ENCODE measurements at regions not wholly inside any gene's neighbourhood (a gene's known extent, or its start where the extent isn't known, plus 50 kb on each side); places are given as distances from the start of the nearest gene placed in this dataset.

DNA sequence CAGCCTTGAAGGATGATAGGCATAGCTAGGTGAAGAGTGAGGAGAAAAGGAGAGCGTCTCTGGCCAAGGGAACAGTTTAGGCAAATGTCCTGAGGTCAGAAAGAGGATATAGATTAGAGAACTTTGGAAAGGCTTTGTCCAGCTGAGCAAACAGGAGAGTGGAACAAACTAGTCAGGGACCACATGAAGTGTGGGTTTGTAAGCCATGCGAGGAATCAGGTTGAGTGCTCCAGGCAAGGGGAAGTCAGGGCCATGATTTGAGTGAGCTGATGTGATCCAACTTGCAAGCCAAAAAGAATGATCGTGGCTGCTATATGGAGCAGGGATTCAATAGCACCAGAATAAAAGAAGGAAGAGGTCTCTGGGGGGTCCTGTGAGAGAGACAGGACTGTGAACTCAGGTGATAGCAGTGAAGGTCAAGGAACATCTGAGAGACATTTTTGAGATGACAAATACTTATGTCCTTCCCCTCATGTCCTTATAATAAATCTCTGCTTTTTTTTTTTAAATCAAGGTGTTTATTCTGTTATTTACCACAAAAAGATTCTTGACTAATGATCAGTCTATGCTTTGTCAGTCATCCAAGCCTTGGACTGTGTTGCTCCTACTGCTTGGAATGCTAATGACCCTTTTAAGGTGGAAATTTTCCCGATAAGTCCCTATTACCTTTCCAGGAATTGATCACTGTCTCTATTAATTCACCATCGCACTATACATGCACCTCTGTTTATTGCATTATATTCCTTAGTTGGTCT lies 472.6 kb downstream of the TXNL1 start:
- DNase-seq = no peak

DNA sequence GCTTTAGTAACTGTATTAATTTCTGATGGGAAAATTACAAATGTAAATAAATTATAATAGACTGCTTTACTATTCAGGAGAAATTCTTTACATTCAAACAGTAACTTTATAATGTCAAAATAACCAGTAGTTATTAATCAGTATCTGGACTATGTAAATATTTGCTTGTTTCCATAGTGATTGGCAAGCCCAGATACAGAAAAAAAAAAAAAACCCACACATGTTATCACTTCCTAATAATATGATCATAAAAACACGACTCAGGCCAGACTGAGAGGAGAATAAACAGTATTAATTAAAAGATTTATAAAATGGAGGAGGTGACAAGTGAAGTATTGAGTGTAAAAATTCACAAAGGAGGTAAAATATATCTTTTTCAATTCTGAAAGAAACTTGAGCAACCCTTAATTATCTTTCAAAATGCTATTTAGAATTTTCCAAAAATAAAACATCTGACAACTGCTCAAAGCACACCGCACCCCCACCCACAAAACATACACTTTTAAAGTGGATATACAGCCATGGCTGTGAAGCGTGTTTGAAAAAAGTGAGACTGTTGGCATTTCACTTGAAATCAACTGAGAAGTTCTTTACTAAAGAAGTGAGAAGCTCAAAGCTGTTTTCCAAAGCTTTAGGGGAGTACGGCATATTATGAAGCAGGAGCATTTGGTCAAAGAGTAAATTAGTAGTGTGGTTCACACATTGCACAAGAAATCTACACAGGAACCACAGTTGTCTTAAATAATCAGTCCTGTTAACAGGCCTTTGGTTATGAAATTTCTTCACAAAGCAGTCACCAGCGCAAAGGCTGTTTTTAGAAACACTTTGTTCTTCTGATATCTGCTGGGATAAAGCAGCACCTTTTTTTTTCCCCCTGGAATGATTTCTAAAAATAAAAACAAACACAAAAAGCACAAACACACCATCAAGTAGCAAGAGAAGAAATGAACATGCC lies 475.8 kb downstream of the TXNL1 start:
- no peak for DNase-seq

DNA sequence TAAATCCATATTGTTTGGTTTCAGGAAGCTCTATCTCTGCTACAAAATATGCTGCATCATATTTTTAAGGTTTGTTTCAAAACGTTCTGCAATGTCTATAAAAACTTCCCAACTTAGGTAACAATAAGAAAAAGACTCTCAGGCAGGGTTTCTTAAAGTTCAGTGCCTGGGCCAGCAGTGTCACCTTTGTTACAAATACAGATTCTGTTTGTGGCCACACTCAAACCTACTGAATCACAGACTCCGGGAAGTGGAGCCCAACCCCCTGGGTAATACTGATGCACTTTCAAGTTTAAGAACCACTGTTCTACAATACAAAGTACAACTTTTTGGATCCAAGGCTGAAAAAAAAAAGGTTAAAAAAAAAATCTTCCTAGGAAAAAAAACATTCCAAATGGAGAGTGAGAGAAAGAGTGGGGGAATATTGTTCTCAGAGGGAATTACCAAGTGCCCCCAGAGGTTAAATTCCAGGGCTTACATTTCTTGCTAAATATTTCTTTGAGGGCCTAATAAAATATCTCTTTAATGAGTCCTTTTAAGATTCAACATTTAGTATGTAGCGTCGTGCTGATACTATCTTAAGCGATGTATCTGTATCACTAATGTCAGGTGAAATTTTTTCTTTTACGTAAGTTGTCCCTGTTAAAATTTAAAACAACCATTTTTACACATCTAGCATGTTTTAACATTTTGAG lies 476.7 kb downstream of the TXNL1 start:
- DNase-seq = no peak

DNA sequence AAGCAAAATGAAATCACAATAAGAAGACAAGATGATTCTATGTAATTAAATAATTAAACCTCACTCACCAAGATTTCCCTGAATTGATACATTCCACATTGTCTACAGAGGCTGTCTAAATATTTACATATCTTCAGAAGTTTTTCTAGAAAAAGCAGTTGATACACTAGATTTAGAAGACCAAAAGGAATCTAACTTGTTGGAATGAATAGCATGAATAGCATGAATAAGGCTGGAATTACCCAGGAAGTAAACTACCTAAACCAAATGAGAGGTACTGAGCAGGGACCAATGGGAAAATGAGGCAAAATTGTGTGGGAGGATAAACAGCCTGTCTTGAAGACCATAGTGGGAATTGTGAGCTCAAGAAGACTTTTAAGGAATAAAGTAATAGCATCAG lies 479.7 kb downstream of the TXNL1 start:
- no peak for DNase-seq

DNA sequence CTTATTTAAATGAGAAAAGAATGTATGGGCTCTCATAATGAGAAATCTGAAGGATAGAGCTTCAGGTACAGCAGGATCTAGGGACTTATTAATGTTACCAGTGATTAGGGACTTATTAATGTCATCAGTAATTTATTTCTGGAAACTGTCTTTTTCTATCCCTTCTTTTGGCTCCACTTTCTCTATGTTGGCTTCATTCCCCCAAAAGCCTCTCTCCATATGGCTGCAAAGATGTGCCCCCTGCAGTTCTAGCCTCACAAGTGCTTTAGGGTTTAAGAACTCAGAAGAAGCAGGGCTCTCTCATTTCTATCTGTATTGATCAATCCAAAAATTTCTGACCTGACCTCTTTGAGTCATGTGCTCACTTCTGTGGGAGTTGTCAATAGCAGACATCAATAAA lies 480.9 kb downstream of the TXNL1 start:
- no peak for DNase-seq

DNA sequence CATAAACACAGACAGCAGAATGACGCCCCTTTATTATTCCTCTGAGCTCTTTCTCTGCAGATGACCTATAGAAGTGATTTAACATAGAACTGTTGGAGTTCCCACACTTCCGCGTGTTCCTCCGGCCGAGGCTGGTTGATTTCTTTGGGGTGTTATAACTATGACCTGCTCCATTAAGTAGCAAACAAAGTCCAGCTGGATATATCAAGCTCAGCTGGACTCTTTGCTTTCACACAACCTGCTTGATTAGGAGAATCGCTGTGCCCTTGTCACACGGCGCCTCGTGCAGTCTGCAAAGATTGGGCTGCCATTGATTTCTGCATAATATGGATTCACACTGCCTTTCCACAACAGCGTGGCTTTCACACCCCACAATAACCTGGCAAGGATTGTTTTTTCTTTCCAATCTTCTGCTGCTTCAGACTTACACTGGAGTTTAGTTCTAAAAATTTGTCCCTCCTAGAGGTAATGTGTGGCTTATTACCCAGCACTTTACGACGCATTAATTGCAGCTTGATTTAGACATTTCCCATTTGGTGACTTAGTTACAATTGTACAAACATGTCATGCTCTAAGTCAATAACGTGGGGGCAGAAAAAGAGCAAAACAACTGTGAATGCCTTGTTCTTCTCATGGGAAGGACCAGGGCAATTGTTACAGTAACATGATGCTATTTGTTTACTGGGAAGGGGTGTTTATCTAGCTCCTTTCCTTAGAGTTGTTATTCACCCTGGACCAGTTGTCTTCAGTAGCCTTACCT lies 485.7 kb downstream of the TXNL1 start:
- DNase-seq = no peak

DNA sequence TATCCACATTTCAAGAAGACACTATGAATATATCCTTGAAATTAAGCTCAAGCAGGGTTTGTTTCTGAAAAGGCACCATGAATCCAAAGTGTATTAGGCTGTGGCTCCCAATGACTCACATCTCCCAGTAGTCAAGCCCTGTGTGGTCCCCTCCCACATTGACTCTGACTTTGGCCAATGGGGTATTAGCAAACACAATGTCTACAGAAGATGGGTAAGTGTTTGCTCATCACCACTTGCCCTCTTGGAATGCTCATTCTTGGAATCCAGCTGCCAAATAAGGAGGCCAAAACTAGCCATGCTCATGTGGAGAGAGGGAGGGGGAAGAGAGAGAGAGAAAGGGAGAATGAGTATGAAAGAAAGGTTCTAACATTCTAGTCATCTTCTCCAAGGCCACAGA lies 490.0 kb downstream of the TXNL1 start:
- DNase-seq = no peak

DNA sequence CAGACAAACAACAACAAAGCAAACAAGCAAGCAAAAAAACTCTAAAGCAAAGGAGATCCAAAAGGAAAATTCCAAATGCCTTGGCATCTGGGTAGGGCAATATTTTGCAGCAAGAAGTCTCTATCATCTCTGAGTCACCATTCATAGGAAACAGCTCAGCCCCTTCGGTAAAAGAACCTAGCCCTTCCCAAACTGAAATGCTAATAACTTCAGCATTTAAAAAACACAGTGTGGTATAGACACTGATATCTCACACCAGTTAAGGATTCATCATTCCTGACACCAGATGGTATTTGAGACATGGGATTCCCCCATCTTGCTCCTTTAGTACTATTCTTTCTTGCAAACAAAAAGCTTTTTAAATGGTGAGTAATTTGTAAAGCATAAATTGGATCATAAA lies 491.8 kb downstream of the TXNL1 start:
- DNase-seq = no peak

DNA sequence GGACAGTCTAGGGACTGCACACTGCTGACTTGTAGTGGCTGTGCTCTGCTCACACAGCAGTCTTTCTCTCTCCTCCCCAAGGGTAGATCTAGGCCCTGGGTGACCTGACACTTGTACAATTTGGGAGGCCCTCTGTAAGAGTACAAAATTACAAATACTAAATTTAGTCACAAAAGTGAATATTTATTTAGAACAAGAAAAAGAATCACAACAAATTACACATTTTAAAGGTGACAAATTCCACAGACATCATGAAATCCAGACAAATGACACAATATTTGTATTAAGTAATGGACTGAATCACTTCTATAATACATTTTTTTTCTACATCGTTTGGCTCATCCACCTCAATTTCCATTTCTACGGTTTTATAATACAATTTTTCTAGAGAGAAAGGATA lies 496.4 kb downstream of the TXNL1 start:
- no peak for DNase-seq

DNA sequence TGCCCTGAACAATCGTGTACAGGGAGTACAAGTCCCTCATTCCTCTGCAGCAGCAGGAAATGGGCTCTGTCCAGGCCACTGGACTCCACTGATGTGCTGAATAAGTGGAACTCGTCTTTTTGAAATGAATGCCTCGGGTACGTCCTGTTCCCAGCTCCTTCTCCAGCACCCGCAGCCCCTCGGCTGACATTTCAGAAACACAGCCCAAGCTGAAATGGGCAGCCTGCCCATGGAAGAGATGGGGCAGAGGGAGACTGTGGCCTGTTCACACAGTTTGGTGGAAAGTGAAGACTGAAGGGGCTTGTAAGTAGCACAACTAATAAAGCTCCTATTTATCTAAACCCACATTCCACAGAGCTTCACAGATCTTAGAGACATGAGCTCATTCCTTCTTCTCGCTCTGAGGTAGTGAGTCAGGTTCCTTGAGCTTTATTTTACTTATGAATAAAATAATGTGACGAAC lies 498.6 kb downstream of the TXNL1 start:
- DNase-seq = no peak

DNA sequence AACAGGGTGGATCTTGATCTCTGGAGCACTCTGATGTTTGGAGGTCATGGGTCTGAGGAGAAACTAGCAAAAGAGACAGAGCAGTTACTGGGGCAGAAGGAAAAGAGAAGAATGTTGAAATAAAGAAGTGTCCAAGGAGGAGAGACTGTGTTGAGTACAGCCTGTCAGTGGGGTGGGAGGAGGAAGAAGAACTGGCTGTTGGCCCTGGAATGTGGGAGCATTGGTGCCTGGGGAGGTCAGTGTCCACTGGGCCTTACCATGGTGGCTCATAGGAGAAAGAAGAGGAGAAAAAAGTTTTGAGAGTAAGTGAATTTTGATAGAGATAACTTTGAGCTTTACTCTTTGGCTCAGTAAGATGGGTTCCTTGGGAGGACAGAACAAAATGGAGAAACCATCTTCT lies 499.0 kb downstream of the TXNL1 start:
- DNase-seq = no peak

DNA sequence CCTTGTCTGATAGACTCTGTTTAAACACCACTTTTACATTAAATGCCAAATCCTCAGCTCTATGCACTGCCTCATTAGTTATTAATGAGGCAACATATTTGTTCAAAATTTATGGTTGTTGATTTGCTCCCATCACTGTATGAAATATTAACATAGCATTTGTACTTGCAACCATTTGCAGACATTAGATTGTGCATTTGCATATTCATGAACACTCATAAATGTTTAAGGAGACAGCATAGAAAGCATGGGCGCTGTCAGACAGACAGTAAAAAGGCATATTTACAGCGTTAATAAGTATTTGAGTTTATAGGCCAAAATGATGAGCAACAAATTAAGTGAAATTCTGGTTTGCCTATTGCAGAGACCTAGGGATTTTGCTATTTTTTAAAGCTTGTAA lies 502.3 kb downstream of the TXNL1 start:
- DNase-seq = no peak

DNA sequence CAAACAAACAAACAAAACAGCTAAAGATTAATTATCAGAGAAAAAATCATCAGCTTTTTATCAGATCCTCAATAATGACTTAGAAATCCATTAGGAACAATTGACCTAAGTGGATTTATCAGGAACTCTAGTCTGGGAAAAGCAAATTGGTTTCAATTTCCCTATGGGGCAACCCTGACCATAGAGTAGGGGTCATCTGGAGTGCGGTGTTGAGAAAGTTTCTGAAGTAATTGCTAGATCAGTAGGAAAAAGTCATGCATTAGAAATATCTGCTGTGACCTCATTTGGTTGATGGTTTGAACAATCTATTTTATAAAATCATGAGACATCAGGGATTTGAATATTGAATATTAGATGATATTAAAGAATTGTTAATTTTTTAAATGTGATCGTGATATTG lies 507.9 kb downstream of the TXNL1 start:
- no peak for DNase-seq

DNA sequence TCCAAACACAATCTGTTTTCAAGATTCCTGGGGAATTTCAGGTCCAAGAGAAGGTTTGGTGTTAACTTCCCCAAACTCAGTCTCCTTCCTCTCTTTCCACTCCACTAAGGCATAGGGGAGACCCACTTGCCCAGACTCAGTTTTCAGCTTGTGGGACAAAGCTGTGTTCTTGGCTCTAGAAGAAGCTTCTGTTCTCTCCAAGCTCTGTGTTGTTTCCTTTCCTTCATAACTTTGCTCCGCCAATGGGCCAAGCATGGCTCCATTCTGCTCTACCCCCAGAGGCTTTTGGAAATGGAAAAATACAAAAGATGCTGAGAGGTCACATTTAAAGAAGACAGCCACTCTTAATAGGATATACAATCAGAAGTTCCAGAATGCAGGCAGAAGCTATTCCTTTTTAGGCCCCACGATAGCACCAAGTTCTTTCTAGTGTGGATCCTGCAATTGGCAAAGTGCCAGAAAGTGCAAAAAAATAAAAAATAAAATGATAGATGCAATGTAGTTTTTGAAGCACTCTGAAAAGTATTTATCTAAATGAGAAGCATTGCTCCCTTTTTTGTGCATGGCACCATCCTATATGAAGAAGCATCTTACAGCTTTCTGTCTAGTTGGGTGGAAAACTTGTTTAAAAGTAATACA lies 510.1 kb downstream of the TXNL1 start:
- no peak for DNase-seq

DNA sequence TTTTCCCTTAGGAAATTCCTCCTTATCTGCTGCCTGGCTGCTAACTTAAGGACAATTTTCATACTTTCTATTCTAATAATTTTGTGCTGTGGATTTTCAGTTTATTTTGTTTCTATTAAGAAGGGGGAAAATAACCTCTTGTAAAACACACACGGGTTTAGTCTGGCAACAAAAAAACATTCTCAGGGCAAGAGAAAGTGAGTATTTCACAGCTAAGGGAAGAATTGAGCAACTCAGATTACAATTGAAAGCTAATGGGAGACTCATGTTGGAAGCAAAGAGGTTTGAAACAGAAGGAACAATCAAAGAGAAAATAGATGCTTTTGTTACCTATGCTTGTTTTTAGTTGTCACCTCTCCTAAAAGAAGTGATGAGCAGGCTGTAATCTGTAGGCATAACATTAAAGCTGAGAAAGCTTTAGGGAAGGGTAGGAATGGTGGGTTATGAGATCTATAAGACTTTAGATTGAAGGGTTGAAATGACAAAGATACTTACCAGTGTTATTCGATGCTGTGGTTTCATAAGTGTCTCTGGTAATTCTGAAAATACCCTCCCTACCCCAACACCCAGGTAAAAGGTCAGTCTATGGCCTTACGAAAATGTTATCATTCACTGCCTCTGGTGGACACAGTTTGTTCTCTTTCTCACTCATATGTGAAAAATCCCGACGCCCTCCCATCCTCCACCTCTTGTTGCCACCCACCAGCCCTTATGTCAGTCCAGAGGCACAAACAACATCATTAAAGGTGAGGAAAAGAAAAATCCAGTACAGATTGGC lies 510.9 kb downstream of the TXNL1 start:
- DNase-seq = no peak

DNA sequence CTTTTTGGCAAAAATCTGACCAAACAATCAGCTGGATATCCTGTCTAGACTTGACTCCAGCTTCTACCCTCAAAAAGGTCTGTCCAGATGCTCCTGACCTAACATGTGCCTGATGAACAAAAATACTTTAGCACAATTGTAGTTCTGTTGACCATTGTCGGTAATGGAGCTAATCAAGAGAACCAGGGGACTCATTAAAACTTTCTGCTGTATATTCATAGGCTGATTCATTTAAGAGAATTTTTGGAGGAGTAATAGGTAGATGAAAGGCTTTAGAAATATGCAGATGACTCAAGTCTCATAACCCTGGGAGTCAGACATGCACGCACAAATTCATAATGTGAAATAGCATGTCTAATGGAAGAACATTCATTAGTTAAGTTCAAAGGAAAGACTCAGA lies 514.2 kb downstream of the TXNL1 start:
- no peak for DNase-seq

DNA sequence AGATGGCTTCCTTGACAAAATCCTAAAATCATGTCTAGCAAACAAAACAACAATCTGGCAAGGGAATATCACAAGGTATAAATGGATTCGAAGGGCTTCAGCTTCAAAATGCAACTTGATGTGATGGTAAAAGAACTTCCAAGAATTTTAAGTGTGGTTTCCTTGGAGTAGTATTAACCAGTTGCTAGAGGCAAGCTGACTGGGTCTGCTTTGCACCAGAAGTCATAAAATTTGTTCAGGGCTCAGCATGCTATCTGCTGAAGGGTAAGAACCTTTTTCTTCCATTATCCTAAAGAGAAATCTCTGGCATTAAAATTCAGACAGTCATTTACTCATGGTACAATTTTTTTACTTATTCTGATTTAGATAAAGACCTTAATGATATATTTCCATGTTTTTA lies 516.7 kb downstream of the TXNL1 start:
- no peak for DNase-seq

DNA sequence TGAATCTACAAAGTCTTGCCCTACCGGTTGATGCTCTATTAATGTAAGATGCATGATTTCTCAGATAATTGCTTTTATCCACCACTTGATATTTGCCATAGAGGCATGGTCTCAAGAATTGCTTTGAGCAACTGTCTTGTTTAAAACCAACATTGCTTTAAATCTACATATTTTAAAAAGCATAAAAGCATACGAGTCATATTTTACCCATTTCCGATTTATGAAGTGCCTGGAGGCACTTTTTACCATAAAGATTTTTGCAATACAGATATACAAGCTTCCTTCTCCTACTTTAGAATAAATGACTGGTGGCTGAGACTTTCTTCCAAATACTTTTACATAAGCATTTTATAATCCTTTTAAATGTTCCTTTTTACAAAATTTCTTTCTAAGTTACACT lies 517.6 kb downstream of the TXNL1 start:
- DNase-seq = no peak

DNA sequence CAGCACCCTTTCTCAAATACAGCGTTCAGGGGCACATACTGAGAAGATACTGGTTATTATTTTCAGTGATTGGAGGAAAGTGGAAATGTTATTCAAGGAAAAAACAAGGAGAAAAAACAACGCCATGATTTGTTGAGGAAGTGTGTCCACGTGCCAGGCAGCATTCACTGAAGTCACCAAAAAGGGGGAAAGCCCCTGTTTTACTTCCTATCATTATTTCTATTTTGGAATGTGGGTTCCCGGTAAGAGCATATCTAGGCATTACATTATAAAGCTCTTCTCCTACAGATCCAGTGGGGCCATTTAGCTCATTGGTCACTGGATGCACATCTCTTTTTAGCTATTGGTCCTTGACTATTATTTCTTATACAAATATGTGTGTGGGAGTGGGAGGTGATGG lies 518.7 kb downstream of the TXNL1 start:
- DNase-seq = no peak

DNA sequence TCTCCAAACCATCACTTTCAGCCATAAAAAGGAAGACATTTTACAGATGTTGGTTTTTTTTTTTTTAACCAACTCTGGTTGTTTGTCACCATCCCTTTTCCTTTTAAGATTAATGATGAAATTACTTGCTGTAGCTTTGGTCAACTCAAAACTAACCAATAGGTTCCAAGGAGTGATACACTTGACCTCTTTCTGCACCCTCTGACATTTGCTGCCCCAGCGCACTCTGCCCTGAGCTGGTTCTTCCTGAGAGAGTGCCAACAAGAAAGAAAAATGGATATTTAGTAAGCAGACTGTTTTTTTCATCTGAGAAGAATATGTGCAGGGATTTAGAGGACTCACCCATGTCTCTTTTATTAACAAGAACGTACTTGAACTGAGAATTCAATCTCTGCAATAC lies 520.0 kb downstream of the TXNL1 start:
- no peak for DNase-seq

Measured in NCI-H510A treated with DMSO at 0.1 percent for 48 hours (cell line).